NCI-H146 treated with DMSO at 0.1 percent for 48 hours (cell line): ENCODE measurements at regions not wholly inside any gene's neighbourhood (a gene's known extent, or its start where the extent isn't known, plus 50 kb on each side); places are given as distances from the start of the nearest gene placed in this dataset.
"Not testable (repeated sequence)": the region's sequence is repeated elsewhere in the genome, so short reads cannot be mapped to it uniquely, and the experiment has no call there.

Source experiments
- DNase-seq: peaks from one replicate; lab custom pipeline; 2025; ENCODE audit not compliant: unreplicated experiment; lab: John Stamatoyannopoulos, UW

DNA sequence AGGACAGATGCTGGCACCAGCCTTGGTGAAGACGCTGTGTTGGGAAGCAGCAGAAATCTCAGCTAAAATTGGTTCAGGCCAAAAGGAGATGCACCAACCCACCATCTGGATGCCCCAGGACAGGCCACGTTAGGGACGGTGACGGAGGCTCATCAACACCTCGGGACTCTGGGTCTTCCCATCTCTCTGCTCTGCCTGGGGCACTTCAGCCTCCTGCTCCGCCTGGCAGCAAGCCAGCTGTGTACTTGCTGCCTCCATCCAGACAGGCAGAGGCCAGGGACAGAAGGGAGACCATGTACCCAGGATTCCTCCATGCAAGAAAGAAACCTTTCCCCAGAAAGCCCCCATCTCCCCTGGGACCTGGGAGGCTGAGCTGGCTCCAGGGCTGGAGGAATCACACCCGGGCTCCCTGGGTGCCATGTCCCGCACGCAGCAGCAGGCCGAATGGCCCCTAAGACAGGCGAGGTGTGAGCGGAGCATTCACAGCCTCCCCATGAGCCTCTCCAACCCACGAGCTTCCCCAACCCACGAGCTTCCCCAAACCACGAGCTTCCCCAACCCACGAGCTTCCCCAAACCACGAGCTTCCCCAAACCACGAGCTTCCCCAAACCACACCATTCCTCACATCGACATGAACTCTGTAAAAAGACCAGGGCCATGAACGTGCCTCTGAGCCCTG lies 274.5 kb downstream of the C16orf95 start:
- DNase-seq = no peak

DNA sequence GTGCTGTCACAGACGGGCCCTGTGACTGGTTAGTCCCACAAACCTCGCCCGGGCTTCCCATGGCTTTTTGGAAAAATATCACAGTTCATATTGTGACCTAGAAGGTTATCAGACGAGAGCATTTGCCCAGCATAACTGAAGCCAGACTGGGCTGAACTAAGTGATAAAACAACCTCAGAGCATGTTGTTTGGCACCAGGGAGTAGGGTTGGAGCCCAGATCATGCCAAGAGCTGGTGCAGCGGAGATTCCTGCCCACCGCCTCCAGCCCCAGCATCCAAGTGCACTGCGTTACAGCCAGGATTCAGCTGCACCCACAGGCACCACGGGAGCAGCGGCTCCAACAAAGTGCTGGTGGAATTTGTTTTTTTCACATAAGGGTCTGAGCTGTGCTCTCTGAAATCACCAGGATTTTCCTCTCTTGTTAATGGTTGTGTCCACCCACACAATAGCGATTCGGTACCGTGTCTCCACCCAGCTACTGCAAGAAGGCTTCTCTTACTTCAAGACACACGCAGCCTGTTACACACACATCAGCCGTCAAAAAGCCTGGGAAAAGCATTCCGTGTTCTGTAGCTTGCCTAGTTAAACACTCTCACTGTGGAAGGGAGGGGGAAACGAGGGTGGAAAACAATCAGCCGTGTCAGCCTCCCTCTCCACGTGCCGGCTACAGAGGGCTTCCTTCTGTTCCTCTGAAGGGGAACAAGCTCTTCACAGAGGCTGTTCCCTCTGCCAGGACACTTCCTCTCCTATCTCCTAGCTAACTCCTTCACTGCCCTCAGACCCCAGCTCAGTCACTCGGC lies 273.8 kb downstream of the C16orf95 start:
- no peak for DNase-seq

DNA sequence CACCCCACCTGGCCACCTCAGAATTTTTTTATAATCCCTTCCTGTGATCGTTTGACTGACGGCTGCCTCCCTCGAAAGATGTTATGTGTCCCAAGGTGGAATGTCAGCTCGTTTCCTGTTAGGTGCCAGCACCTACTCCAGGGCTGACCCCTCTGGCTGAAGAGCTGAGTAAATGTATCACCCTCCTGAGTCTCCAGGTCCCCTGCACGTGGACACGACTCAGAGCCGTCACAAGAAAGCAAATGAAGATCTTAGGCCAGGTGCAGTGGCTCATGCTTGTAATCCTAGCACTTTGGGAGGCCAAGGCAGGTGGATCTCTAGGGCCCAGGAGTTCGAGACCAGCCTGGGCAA lies 273.2 kb downstream of the C16orf95 start:
- DNase-seq = no peak

DNA sequence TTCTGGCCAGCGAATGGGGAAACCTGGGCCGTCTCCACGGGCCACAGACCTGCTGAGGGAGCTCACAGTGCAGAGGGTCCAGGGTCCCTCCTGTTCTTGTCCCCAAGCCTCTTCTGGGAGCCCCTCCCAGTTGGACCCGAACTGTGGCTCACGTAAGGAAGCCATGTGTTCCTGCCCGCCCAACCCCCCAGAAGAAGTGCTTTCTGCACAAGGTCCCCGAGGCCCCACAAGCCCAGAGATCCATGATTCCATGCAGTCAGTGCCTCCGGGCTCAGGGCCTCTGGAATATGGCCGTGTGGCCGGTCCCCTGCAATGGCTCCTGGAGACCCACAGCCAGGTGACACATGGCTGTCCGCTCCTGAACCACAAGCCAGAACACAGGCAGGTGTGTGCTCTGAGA lies 272.4 kb downstream of the C16orf95 start:
- DNase-seq = no peak

DNA sequence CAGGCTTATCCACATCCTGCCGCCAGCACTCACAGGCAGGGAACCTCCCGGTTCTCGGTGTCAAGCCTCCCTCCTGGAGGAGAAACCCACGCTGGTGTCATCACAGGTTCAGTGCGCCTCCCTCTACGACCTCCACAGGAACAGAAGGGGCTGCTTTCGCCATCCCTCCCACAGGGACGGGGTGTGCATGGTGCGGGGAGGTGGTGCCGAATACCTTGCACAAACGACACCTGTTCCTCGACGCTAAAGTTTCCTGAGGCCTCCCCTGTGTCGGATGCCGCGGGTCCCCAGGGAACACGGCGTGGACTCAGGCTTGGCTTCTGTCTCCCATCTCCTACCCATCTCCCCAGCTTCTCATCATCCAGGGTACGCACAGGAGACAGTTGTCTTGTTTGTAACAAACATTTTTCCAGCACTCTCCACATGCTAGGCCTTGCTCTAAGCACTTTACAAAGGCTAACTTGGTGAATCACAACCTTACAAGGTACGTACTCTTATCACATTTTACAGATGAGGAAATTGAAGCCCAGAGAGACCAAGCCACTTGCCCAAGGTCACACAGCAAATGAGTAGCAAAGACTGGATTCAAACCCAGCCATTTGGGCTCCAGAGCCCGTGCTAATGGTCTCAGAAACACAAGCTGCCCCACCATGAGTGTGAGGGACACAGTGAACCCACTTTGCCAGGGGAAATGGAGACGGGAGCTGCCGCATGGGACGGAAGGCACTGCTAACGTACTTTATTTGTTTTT lies 271.6 kb downstream of the C16orf95 start:
- no peak for DNase-seq

DNA sequence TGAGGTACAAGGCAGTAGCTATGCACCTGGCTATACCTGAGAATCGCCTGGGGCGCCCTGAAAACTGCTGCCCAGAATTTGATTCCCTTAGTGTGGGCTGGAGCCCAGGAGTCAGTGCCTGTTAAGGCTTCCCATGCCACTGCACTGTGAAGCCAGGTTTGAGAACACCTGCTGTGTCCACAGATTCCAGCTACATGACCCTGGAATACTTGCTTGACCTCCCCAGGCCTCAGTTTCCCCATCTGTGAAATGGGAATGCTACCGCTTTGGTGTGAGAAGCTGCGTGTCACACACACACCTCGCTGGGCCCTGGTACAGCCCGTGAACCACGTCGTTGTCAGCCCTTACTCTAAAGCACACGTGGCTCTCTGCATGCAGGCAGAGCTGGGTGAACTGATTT lies 271.0 kb downstream of the C16orf95 start:
- DNase-seq = no peak

- no peak for DNase-seq
Measured at GRCh38 chr16:87047221-87048037, 269.8 kb downstream of the C16orf95 start.

GRCh38 chr16:87048038-87048729 lies 269.0 kb downstream of the C16orf95 start:
- no peak for DNase-seq

GRCh38 chr16:87048730-87049115 lies 268.5 kb downstream of the C16orf95 start:
- DNase-seq = no peak

- DNase-seq = not testable (repeated sequence)
Measured at GRCh38 chr16:87049216-87049615, 268.0 kb downstream of the C16orf95 start.

DNA sequence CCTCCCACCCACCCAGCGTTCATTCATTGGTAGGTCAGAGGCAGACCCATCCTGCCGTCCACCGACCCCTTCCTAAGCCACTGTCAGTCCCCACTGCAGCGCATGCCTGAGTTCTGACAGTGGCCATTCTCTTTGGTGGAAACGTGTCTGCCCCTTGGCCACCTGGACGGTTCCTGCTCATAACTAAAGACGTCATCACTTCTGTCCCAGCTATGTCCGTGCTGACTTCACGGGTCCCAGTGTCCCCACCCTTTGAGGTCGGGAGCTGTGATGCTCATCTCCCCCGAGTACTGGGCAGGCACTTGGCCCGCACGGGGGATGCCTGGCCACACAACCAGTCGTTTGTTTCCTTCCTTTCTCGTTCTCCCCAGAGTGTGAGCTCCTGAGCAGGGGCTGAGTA lies 267.1 kb downstream of the C16orf95 start:
- DNase-seq = no peak

GRCh38 chr16:87051526-87052320 lies 265.5 kb downstream of the C16orf95 start:
- DNase-seq = no peak

- DNase-seq = no peak
Measured at GRCh38 chr16:87052506-87052905, 264.7 kb downstream of the C16orf95 start.

GRCh38 chr16:87053016-87053982 lies 263.9 kb downstream of the C16orf95 start:
- no peak for DNase-seq

- no peak for DNase-seq
Measured at GRCh38 chr16:87054154-87054553, 263.0 kb downstream of the C16orf95 start.

DNA sequence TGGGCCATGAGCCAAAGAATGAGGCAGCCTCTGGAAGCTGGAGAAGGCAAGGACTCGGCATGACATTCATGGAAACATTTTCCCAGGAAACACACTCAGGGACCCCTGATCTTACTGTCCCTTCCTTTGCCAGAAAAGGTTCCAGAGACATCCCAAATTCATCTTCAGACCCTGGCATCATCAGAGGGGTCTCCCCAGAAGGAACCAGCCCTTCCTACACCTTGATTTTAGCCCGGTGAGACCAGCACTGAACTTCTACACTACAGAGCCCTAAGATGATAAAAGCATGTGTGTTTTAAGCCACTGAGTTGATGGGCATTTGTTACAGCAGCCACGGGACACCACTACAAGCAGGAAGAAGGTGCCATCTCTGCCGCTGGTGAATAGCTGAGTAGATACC lies 262.3 kb downstream of the C16orf95 start:
- no peak for DNase-seq

DNA sequence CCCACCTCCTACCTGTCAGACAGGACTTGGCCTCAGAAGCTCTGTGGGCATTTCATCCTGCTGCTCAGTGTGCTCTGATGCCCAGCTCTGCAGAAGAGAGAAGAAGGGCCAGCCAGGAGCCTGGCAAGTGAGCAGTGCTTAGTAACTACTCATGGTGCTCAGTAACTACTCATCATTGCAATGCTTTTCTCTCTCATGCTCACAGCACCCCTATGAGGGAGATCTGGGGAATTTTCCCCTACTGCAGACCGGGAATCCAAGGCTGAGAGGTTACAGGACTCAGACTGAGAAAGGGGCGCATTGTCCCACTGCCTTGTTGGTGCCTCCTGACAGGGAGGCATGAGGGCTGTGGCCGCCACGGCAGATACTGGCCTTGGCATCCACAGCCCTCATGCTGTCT lies 261.1 kb downstream of the C16orf95 start:
- no peak for DNase-seq

GRCh38 chr16:87056551-87056950 lies 260.6 kb downstream of the C16orf95 start:
- DNase-seq = no peak
